ENCODE measurements at regions not wholly inside any gene's neighbourhood (a gene's known extent, or its start where the extent isn't known, plus 50 kb on each side); places are given as distances from the start of the nearest gene placed in this dataset.

GRCh38 chr7:149379625-149380024 is 81.2 kb downstream of the ZNF777 start:
- Histone ChIP-seq H3K4me3 (no peak overlapping the region), H3K4me1 (no peaks in the 10 kb centered on the region), H3K27ac (no peak overlapping the region), H3K9me3 (peaks cover 0 to 52% (median 33%) of the 10 kb centered on the region in 8 donors), H3K36me3 (no peaks in the 10 kb centered on the region), H3K27me3 (replicated peaks in 1 of 7) (no peaks in the 10 kb centered on the region)
- DNase-seq, result no peak
- TF ChIP-seq POLR2AphosphoS5 (IDR thresholded peaks at IDR 0.05) (no peak), POLR2A (IDR thresholded peaks at IDR 0.05) (no peak), CTCF (IDR thresholded peaks at IDR 0.05 in 8 of 11, conservative IDR thresholded peaks at IDR 0.05 in 3 of 11) (no peak)
- intact Hi-C loops (cut with DNase I; ENCODE audit: low total_unique reads), result no loop called here
- 56 to 86% (median 70%) methylated on average over 1 of the region's 1 CpG for WGBS, 5 donors

GRCh38 chr7:149381245-149381644 is 79.6 kb downstream of the ZNF777 start:
- Histone ChIP-seq H3K4me3 (no peak overlapping the region), H3K27ac (no peak overlapping the region), H3K4me1 (no peaks in the 10 kb centered on the region), H3K36me3 (no peaks in the 10 kb centered on the region), H3K9me3 (peaks cover 0 to 51% (median 33%) of the 10 kb centered on the region in 8 donors), H3K27me3 (replicated peaks in 1 of 7) (no peaks in the 10 kb centered on the region)
- no peak for TF ChIP-seq POLR2A (IDR thresholded peaks at IDR 0.05)
- intact Hi-C loops (cut with DNase I; ENCODE audit: low total_unique reads), result no loop called here
- whole genome bisulfite sequencing, 5 donors, result 88 to 95% (median 91%) methylated on average over 2 of the region's 2 CpGs
- no peak for DNase-seq
